ENCODE measurements at regions not wholly inside any gene's neighbourhood (a gene's known extent, or its start where the extent isn't known, plus 50 kb on each side); places are given as distances from the start of the nearest gene placed in this dataset.

- no peak for DNase-seq (ENCODE audit: low read depth in 1 of 2, low spot score in 1 of 2)
These were observed 163.6 kb downstream of the BRMS1L start for GRCh38 chr14:35989736-35990135.

- no peak for DNase-seq (ENCODE audit: low read depth in 1 of 2, low spot score in 1 of 2)
These were observed 163.0 kb downstream of the BRMS1L start for GRCh38 chr14:35988972-35989690.

- DNase-seq (ENCODE audit: low read depth in 1 of 2, low spot score in 1 of 2), result no peak
These were observed 162.4 kb downstream of the BRMS1L start for GRCh38 chr14:35988550-35988949.

GRCh38 chr14:35987731-35988130, 161.6 kb downstream of the BRMS1L start:
- no peak for DNase-seq (ENCODE audit: low read depth in 1 of 2, low spot score in 1 of 2)

DNA sequence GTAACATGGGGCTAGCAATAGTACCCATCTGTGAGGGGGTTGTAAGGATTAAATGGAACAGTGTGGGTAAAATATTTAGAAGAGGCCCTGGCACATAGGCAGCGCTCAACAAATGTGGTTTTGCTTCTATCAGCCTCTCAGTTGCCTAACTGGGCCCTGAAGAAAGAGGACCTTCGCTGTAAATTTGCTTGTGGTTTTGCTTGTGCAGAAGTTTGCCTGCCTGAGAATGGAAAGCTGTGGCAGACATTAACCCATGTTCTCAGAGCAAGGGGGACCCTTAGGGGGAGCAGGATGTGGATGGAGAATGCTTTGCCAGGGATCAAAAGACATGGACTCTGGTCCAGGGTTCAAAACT, 160.1 kb downstream of the BRMS1L start:
- DNase-seq (ENCODE audit: low read depth in 1 of 2, low spot score in 1 of 2), result no peak

DNA sequence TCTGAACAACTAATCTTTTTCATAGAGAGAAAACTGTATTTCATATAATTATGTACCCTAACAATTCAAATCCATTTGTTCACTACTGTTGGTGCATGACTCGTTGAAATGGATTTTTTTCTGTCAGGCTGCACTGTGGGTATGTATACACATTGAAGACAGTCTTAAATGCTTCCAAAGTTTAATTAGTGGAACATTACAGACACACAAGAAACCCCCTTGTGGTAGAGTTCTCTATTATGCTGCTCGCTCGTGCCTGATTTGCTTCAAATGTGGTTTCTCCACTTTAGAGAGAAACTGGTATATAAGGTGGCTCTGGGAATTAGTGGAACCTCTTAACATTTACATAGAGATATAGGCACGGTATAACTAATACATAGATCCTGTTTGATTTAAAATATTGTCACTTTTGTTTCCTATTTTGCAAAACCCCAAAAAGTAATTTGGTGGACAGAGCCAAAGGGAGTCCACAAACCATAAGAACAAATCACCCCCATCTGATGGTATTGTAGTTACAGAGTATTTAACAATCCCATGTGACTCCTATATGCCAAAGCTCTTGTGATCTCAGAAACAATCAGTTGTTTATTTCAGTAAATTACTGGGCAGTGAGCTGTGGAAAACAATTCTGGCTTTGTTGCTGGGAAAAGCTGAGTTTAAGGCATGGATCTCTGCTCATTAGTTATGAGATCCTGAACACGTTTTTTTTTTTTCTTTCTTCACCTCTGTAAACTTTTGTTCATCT, 159.5 kb downstream of the BRMS1L start:
- DNase-seq (ENCODE audit: low read depth in 1 of 2, low spot score in 1 of 2), result no peak

- DNase-seq (ENCODE audit: low read depth in 1 of 2, low spot score in 1 of 2), result no peak
These were observed 153.4 kb downstream of the BRMS1L start for GRCh38 chr14:35979531-35979930.

GRCh38 chr14:35978561-35978960, 152.4 kb downstream of the BRMS1L start:
- no peak for DNase-seq (ENCODE audit: low read depth in 1 of 2, low spot score in 1 of 2)

- DNase-seq (ENCODE audit: low read depth in 1 of 2, low spot score in 1 of 2), result no peak
These were observed 149.7 kb downstream of the BRMS1L start for GRCh38 chr14:35975814-35976213.

- no peak for DNase-seq (ENCODE audit: low read depth in 1 of 2, low spot score in 1 of 2)
These were observed 147.6 kb downstream of the BRMS1L start for GRCh38 chr14:35973770-35974169.

DNA sequence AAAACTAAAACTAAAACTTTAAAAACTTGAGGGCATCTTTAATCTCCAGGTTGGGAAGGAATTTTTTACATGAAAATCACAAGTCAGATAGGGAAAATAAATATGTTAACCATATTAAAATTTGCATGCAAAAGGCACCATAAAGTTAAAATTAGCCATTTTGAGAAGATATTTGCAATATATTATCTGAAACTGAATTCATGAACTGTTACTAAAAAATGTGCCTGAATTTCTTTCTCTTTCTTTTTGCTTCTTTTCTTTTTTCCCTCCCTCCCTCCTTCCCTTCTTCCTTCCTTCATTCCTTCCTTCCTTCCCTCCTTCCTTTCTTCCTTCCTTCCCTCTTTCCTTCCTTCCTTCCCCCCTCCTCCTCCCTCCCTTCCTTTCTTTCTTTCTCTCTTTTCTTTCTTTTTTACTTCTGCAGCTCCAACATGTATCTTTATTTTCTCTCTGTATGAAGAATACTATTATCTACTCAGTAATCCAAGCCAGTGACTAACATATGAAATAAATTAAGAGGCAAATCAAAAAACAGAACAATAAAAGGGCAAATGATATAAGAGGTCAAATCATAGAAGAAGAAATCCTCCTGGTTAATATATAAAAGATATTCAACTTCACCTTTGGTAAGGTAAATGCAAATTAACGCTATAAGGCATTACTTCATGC, 146.0 kb downstream of the BRMS1L start:
- no peak for DNase-seq (ENCODE audit: low read depth in 1 of 2, low spot score in 1 of 2)

DNA sequence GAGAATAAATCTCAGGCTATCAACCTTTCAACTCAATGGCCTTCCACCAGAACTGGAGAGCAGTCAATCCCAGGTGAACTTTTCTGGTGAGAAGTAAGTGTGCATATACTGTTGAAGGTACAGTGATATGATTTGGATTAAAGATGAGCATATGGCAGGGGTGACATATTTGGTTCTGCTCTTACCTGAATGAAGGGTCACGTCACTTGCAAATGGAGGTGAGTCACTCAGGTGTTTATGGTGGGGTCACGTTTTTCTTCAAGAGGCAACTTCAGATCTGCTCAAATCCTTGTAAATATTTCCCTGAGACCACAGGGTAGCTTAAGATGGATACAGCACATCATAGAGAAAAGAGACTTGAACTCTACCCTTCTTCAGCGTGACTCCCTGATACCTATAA, 143.2 kb downstream of the BRMS1L start:
- no peak for DNase-seq (ENCODE audit: low read depth in 1 of 2, low spot score in 1 of 2)

DNA sequence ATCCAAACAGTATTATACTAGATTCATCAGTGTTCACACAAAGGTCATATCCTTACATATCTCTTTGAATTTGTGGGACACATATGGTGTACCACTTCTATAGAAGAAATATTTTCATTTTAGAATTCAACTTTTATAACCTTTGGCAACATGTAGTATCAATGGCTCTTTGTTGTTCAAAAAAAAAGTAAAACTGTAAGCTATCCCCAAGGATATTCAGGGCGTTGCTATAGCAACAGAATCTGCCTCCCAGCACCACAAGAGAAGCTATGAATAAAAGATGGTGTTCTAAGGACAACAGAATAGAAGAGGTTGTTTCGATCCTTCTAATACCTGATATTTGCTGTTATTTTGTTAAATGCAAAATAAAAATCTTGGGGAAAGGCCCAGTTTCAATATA, 139.3 kb downstream of the BRMS1L start:
- DNase-seq (ENCODE audit: low read depth in 1 of 2, low spot score in 1 of 2), result no peak

- DNase-seq (ENCODE audit: low read depth in 1 of 2, low spot score in 1 of 2), result no peak
These were observed 138.7 kb downstream of the BRMS1L start for GRCh38 chr14:35964697-35965286.

- DNase-seq (ENCODE audit: low read depth in 1 of 2, low spot score in 1 of 2), result no peak
These were observed 137.1 kb downstream of the BRMS1L start for GRCh38 chr14:35963209-35963608.

GRCh38 chr14:35961697-35962274, 135.6 kb downstream of the BRMS1L start:
- no peak for DNase-seq (ENCODE audit: low read depth in 1 of 2, low spot score in 1 of 2)

DNA sequence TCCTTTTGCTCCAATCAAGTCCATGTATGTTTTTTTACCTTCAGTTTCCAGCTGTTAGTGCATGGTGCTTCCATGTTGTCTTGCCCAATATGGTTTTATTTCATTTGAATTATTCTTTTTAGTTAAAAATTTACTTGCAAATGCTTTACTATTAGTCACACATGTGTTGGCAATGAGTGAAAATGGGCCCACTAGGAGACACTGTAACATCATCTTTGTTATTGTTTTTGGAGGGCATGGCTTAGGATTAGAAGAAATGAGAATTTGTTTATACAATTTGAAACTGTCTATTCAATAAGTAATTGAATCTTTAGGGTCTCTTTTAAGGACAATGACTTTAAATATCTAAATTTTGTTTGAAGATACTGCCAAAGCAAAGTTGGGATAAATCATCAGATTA, 133.7 kb downstream of the BRMS1L start:
- DNase-seq (ENCODE audit: low read depth in 1 of 2, low spot score in 1 of 2), result no peak

DNA sequence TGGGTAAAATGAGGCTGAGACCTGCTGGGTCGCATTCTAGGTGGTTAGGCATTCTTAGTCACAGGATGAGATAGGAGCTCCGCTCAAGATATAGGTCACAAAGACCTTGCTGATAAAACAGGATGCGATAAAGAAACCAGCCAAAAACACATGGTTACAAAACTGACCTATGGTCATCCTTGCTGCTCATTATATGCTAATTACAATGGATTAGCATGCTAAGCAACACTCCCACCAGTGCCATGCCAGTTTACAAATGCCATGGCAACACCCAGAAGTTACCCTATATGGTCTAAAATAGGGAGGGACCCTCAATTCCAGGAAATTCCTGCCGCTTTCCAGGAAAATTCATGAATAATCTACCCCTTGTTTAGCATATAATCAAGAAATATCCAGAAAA, 132.4 kb downstream of the BRMS1L start:
- no peak for DNase-seq (ENCODE audit: low read depth in 1 of 2, low spot score in 1 of 2)

DNA sequence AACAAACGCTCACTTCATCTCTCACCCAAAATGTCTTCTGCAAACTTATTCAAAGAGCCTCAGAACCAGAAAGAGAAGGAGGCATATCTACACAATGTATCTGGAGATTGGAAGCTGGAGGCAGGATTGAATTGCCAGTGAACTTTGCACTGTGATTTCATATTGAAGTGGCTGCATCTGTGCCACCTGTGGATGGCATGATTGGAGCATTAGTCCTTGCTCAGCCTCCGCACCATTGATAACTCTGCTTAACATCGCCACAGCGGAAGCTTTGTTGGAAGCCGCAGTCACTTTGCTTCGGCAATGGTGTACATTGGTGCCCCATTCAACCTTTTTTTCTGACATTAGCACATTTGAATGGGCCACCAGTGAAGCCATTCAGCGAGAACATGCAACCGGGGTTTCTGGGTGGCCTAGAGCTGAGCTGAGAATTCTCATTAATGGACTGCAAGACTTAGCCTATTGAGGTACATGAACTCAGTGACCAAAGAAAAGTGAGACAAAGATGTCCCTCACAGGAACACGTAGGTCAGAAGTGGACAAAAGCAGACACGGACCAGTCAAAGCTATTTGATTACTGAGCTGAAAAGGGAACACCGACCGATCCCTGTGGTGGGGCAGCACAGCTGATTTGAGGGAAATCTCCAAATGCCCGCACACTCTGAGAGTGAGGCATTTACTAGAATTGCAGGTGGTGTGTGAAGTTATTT, 130.4 kb downstream of the BRMS1L start:
- no peak for DNase-seq (ENCODE audit: low read depth in 1 of 2, low spot score in 1 of 2)

DNA sequence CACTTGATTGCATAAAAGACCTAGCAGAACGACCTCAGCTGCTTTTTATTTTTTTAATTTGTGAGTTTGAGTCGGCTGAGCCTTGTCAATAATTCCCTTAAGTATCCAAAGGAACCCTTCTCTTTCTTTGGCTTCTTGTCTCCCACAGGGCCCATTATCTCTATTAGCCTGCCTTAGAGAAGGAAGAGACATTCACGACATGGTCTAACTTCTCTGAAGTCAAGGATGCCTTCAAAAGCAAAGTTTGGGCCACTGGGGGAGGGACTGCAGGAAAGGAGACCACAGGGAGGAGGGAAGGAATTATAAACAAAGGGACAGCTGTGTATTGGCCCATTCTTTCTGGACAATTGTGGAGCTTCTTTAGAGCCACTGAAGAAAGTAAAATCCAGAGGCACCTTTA, 126.4 kb downstream of the BRMS1L start:
- DNase-seq (ENCODE audit: low read depth in 1 of 2, low spot score in 1 of 2), result no peak

- DNase-seq (ENCODE audit: low read depth in 1 of 2, low spot score in 1 of 2), result no peak
These were observed 123.9 kb downstream of the BRMS1L start for GRCh38 chr14:35949920-35950513.
